ENCODE measurements at regions not wholly inside any gene's neighbourhood (a gene's known extent, or its start where the extent isn't known, plus 50 kb on each side); places are given as distances from the start of the nearest gene placed in this dataset.

- Histone ChIP-seq H3K36me3 (replicated peaks in 1 of 2; ENCODE audit: control insufficient read depth in 1 of 2, insufficient read depth in 2 of 2, low read length in 2 of 2) (no peaks in the 10 kb centered on the region), H4K20me1 (ENCODE audit: insufficient read depth, low read length) (no peaks in the 10 kb centered on the region), H3K4me3 (replicated peaks in 1 of 3; ENCODE audit: insufficient read depth in 1 of 3, low read depth in 2 of 3, low read length in 3 of 3) (no peak overlapping the region), H3K79me2 (ENCODE audit: insufficient read depth, low read length) (no peaks in the 10 kb centered on the region), H2AFZ (ENCODE audit: low read length) (no peak overlapping the region), H3K9me3 (ENCODE audit: low read length) (no peaks in the 10 kb centered on the region), H3K27ac (ENCODE audit: extremely low read length, insufficient read depth, low read length) (no peak overlapping the region), H3K9ac (ENCODE audit: insufficient read depth, low read depth, low read length) (no peak overlapping the region), H3K4me2 (ENCODE audit: low read depth, low read length) (no peak overlapping the region), H3K27me3 (ENCODE audit: control insufficient read depth in 1 of 2, insufficient read depth in 2 of 2, low read length in 2 of 2) (peaks cover 0 to 2% of the 10 kb centered on the region in 2 experiments; a peak in 1 of 5 replicates), H3K4me1 (ENCODE audit: insufficient read depth, low read length) (peaks cover 23% of the 10 kb centered on the region)
- POLR2A ChIA-PET: no interaction called here
- CTCF ChIA-PET (ENCODE audit: low intra/inter-chr PET ratio, low total read pairs): no interaction called here
- no peak for TF ChIP-seq MAFF (IDR thresholded peaks at IDR 0.05; ENCODE audit: low read depth, low read length)
- TF ChIP-seq GATAD1 (CRISPR knock-in tag; IDR thresholded peaks at IDR 0.05): no peak
- TF ChIP-seq ASH2L (IDR thresholded peaks at IDR 0.05; ENCODE audit: insufficient read length, low read depth, low read length): no peak
- no peak for TF ChIP-seq AKAP8 (CRISPR knock-in tag; IDR thresholded peaks at IDR 0.05)
- no peak for TF ChIP-seq ARID3A (IDR thresholded peaks at IDR 0.05; ENCODE audit: low read depth, low read length)
- no peak for TF ChIP-seq PTBP1 (IDR thresholded peaks at IDR 0.05; ENCODE audit: low read depth, low read length, poor library complexity, severe bottlenecking)
- no peak for TF ChIP-seq NFKBIZ (CRISPR knock-in tag; IDR thresholded peaks at IDR 0.05)
- TF ChIP-seq NFE2L2 (IDR thresholded peaks at IDR 0.05; ENCODE audit: low read length): no peak
- no peak for TF ChIP-seq ZFY (CRISPR knock-in tag; IDR thresholded peaks at IDR 0.05)
- TF ChIP-seq TFE3 (CRISPR knock-in tag; IDR thresholded peaks at IDR 0.05): no peak
- TF ChIP-seq PHF8 (CRISPR knock-in tag; IDR thresholded peaks at IDR 0.05): no peak
- in situ Hi-C loops (cut with HindIII; ENCODE audit: extremely low pct_ligation_motif_present, low pct_unique_long_range_greater_than_20kb) (no loop called here), intact Hi-C loops (cut with micrococcal nuclease; ENCODE audit: unreplicated experiment) (loop anchor here (5.0 kb wide), 1 partner anchor 107 kb away; no protein-coding TSS in a partner anchor)
- FAIRE-seq: no peak
- no TSS peak for BruUV-seq (replicated peaks)
- WGBS (ENCODE audit: low lambda C conversion rate): 10% methylated on average over 7 of the region's 7 CpGs
- DNase-seq (ENCODE audit: low spot score): no peak
- peak; percentile 8; the same call in 1 of the 3 replicates for ATAC-seq
Observed at GRCh38 chr14:22429546-22430294, 159.3 kb downstream of the DAD1 start.

All from HepG2 (cell line).